ENCODE measurements at regions not wholly inside any gene's neighbourhood (a gene's known extent, or its start where the extent isn't known, plus 50 kb on each side); places are given as distances from the start of the nearest gene placed in this dataset.

- Histone ChIP-seq H3K4me3 (ENCODE audit: low read depth in 1 of 2, low read length in 2 of 2) (no peak overlapping the region), H2AFZ (ENCODE audit: low read depth, low read length) (no peak overlapping the region), H3K79me2 (ENCODE audit: insufficient read depth, low read length) (no peaks in the 10 kb centered on the region), H3K27me3 (ENCODE audit: insufficient read depth, low read length, poor library complexity) (peaks cover 14% of the 10 kb centered on the region), H3K4me2 (ENCODE audit: insufficient read depth, low read length) (no peak overlapping the region), H3K9ac (ENCODE audit: low read depth, low read length) (no peak overlapping the region), H4K20me1 (ENCODE audit: insufficient read depth, low read length) (no peaks in the 10 kb centered on the region), H3K36me3 (ENCODE audit: insufficient read depth, low read length) (no peaks in the 10 kb centered on the region), H3K4me1 (ENCODE audit: insufficient read depth, low read length) (no peaks in the 10 kb centered on the region), H3K9me3 (ENCODE audit: insufficient read depth, low read length, severe bottlenecking) (no peaks in the 10 kb centered on the region), H3K27ac (ENCODE audit: low read length) (no peak overlapping the region)
- DNase-seq (no peak), ATAC-seq (ENCODE audit: insufficient read depth, low read depth) (no peak)
- TF ChIP-seq CTCF (IDR thresholded peaks at IDR 0.05; ENCODE audit: borderline replicate concordance, extremely low read depth, low read length, poor library complexity, severe bottlenecking) (no peak), EZH2 (IDR thresholded peaks at IDR 0.05; ENCODE audit: borderline replicate concordance, low read depth, low read length, severe bottlenecking) (no peak)
These were observed 227.0 kb upstream of the SH3BP4 start for GRCh38 chr2:234724850-234725249.

- Histone ChIP-seq H4K20me1 (ENCODE audit: insufficient read depth, low read length) (no peaks in the 10 kb centered on the region), H3K9me3 (ENCODE audit: insufficient read depth, low read length, severe bottlenecking) (no peaks in the 10 kb centered on the region), H3K79me2 (ENCODE audit: insufficient read depth, low read length) (no peaks in the 10 kb centered on the region), H3K27me3 (ENCODE audit: insufficient read depth, low read length, poor library complexity) (peaks cover 24% of the 10 kb centered on the region), H3K4me1 (ENCODE audit: insufficient read depth, low read length) (no peaks in the 10 kb centered on the region), H3K36me3 (ENCODE audit: insufficient read depth, low read length) (no peaks in the 10 kb centered on the region), H2AFZ (ENCODE audit: low read depth, low read length) (no peak overlapping the region), H3K4me3 (ENCODE audit: low read depth in 1 of 2, low read length in 2 of 2) (no peak overlapping the region), H3K9ac (ENCODE audit: low read depth, low read length) (no peak overlapping the region), H3K27ac (ENCODE audit: low read length) (no peak overlapping the region), H3K4me2 (ENCODE audit: insufficient read depth, low read length) (no peak overlapping the region)
- ATAC-seq (ENCODE audit: insufficient read depth, low read depth) (no peak), DNase-seq (no peak)
- no peak for TF ChIP-seq CTCF (IDR thresholded peaks at IDR 0.05; ENCODE audit: borderline replicate concordance, extremely low read depth, low read length, poor library complexity, severe bottlenecking)
These were observed 226.5 kb upstream of the ARL4C start for GRCh38 chr2:234723400-234723799.

- Histone ChIP-seq H4K20me1 (ENCODE audit: insufficient read depth, low read length) (no peaks in the 10 kb centered on the region), H3K27ac (ENCODE audit: low read length) (no peak overlapping the region), H3K9ac (ENCODE audit: low read depth, low read length) (no peak overlapping the region), H3K27me3 (ENCODE audit: insufficient read depth, low read length, poor library complexity) (peaks cover 20% of the 10 kb centered on the region), H3K4me1 (ENCODE audit: insufficient read depth, low read length) (no peaks in the 10 kb centered on the region), H3K79me2 (ENCODE audit: insufficient read depth, low read length) (no peaks in the 10 kb centered on the region), H2AFZ (ENCODE audit: low read depth, low read length) (no peak overlapping the region), H3K9me3 (ENCODE audit: insufficient read depth, low read length, severe bottlenecking) (no peaks in the 10 kb centered on the region), H3K4me3 (ENCODE audit: low read depth in 1 of 2, low read length in 2 of 2) (no peak overlapping the region), H3K4me2 (ENCODE audit: insufficient read depth, low read length) (no peak overlapping the region), H3K36me3 (ENCODE audit: insufficient read depth, low read length) (no peaks in the 10 kb centered on the region)
- no peak for TF ChIP-seq EZH2 (IDR thresholded peaks at IDR 0.05; ENCODE audit: borderline replicate concordance, low read depth, low read length, severe bottlenecking)
- no peak for TF ChIP-seq CTCF (IDR thresholded peaks at IDR 0.05; ENCODE audit: borderline replicate concordance, extremely low read depth, low read length, poor library complexity, severe bottlenecking)
- DNase-seq (no peak), ATAC-seq (ENCODE audit: insufficient read depth, low read depth) (no peak)
These were observed 225.3 kb upstream of the ARL4C start for GRCh38 chr2:234722176-234722575.

- TF ChIP-seq CTCF (IDR thresholded peaks at IDR 0.05; ENCODE audit: borderline replicate concordance, extremely low read depth, low read length, poor library complexity, severe bottlenecking): no peak
- TF ChIP-seq EZH2 (IDR thresholded peaks at IDR 0.05; ENCODE audit: borderline replicate concordance, low read depth, low read length, severe bottlenecking): no peak
- DNase-seq: no peak
- H3K9me3 ChIP-seq (ENCODE audit: insufficient read depth, low read length, severe bottlenecking): no peaks in the 10 kb centered on the region
- no peak overlapping the region for H3K27ac ChIP-seq (ENCODE audit: low read length)
- no peak overlapping the region for H3K4me2 ChIP-seq (ENCODE audit: insufficient read depth, low read length)
- no peak overlapping the region for H3K4me3 ChIP-seq (ENCODE audit: low read depth in 1 of 2, low read length in 2 of 2)
- no peaks in the 10 kb centered on the region for H3K79me2 ChIP-seq (ENCODE audit: insufficient read depth, low read length)
- ATAC-seq (ENCODE audit: insufficient read depth, low read depth): no peak
- no peaks in the 10 kb centered on the region for H4K20me1 ChIP-seq (ENCODE audit: insufficient read depth, low read length)
- no peaks in the 10 kb centered on the region for H3K36me3 ChIP-seq (ENCODE audit: insufficient read depth, low read length)
- H3K27me3 ChIP-seq (ENCODE audit: insufficient read depth, low read length, poor library complexity): peaks cover 18% of the 10 kb centered on the region
- H2AFZ ChIP-seq (ENCODE audit: low read depth, low read length): no peak overlapping the region
- no peaks in the 10 kb centered on the region for H3K4me1 ChIP-seq (ENCODE audit: insufficient read depth, low read length)
- H3K9ac ChIP-seq (ENCODE audit: low read depth, low read length): no peak overlapping the region
These were observed 222.3 kb upstream of the ARL4C start for GRCh38 chr2:234719116-234719716.

Data from DND-41 (cell line).